DLD1 (cell line): ENCODE measurements at regions not wholly inside any gene's neighbourhood (a gene's known extent, or its start where the extent isn't known, plus 50 kb on each side); places are given as distances from the start of the nearest gene placed in this dataset.

Experiments used
- in situ Hi-C: cut with HindIII; loops from 2 replicates; pipeline ENCODE4 v1.10.0; 2017; ENCODE audit warnings: low sequenced_read_pairs

DNA sequence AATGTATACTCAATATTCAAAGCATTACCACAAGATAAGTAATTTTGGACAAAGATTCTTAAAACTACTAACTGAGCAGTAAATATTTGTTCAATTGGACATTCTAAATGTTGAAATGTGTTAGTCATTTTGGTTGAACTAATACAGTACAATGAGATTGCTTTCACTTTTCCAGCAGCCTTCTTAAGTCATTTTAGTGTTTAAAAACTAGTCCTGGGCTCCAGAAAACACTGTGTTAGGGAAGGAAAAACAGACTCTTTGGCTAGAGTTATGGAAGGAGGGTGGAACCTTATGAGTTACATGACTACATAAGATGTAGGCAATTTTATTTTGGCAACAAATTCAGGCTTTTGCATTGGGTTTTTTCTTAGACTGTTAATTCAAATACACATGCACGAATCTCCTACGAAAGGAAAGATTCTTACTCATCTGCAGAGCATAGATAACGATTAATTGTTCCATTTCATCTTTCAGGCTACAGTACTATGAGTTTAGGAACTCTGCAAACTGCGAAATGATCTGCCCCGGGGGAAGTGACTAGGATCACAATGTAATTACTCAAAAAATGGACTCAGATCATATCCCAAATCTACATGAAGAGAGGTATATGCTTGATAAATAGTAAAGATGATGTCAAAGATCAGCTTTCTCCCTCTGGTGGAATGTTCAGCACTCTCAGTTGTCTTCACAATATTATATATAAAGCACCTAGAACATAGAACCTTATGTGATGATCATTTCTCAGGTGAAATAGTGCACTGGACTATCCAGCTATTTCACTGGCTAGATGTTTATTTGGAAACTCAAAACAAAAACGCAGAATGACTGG, 492.8 kb upstream of the MDFIC2 start:
- in situ Hi-C loops = no loop called here

DNA sequence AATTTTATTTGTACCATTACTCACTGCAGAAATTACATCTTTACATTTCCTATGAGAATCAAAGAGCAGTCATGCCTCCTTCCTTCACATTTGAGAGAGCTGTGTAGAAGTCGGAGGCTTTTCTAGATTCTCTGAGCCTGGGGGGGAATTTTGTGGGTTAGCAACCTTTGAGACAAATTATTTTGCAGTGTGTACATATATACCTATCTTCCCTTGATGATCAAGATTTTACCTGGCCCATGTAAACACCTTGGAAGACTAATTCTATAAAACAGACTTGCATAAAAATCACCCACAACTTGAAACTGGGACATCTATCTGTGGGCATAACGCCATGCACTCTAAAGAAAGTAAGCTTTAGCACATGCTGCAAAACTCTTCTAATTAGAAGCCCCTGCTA, 491.5 kb upstream of the MDFIC2 start:
- in situ Hi-C loops = no loop called here

DNA sequence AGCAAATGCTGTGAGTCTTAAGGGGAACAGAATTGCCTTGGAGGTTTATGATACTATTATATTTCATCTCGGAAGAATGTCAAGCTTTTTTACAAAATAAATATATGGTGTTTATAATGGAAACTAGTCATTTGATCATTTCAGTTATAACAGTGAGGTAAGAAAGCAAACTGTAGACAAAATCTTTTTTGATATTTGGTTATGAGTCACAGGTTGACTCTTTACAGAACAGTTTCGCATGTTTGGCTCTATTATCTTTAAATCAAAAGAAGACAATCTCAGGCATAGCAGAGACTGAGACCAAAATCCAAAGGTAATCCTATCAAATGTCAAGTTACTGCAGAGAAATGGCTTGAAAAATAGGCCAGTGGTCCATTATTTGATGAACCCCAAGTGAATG, 490.9 kb upstream of the MDFIC2 start:
- in situ Hi-C loops = no loop called here

DNA sequence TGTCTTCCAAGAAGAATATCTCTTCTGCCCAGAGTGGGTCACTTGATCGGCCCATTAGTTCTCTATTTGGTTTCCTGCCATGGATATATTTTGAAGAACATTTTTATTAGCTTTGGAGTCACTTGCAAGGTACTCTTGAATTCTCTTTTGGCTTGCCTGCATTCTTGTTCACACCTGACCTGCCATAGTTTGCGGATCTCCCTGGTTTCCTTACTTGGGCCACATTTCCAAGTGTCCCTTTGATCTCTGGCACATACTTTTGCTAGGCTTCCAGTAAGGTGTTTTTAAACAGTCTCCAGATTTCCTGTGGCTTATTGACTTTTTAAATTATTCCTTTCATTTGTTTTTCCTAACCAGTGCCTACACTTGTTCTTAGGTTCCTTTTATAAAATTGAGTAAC, 488.5 kb upstream of the MDFIC2 start:
- in situ Hi-C loops = no loop called here

DNA sequence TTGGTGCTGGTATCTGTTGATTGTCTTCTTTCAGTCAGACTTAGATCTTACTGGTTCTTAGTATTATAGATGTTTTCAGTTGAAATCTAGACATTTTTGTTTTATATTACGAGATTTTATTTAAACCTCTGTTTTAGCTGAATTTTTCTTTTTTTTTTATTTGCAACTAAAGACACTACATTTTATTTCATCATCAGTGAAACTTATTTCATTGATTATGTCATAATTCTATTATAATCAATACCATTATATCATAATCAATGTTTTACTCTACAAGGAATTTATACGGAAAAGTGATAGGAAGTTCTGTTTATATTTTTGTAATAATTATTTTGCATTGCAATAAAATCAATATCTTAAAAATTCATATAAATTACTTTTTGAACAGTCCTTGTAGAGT, 477.4 kb upstream of the MDFIC2 start:
- in situ Hi-C loops = no loop called here

DNA sequence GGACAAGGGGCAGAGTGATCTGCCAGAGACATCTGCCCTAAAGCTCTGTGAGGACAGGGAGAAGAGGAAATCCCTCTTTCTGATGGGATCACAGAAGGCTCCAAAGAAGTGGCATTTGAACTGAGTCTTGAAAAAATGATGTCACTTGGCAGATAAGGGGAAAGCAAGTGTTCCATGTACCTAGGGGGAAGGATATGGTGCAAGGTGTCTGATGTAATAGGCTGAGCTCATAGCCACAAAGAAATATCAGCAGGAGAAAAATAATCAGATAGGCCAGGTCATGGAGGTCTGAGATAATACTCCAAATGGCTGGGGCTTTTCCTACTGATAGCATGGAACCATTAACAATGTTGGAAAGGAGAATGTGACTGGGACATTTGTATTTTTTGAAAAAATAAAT, 468.4 kb upstream of the MDFIC2 start:
- in situ Hi-C loops = no loop called here

DNA sequence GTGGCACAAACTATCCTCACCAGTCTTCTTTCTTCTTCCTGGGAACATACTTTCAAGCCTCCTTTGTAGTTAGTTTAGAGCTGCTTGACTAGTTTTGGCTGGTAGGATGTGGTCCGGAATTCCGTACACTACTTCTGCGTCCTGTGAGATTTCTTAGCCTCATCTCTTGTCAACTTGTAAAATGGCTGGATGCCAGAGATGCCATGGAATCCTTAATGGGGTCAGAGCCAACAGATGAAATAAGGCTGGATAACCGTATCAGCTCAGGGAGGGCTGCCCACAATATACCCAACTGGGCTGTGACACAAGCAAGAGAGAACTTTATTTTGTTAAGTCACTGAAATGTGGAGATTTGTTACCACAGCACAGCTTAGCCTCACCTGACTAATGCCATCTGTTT, 466.9 kb upstream of the MDFIC2 start:
- in situ Hi-C loops = no loop called here

DNA sequence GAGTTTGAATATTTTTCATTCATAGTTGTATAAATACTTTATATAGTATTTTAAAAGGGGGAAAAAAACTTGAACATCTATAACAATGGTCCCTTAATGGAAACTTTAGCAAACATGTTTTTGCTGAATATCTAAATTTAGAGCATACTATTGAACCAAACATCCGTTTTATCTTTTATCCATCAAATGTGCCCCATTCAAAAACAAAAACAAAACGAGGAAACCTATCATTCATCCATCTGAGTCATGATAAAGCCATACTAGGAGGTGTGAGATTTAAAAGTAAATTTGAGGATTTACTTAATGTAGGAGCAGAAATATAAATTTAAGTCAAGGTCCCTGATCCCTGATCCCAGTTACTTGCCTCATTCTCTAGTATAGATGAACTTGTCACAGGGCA, 463.6 kb upstream of the MDFIC2 start:
- in situ Hi-C loops = no loop called here

DNA sequence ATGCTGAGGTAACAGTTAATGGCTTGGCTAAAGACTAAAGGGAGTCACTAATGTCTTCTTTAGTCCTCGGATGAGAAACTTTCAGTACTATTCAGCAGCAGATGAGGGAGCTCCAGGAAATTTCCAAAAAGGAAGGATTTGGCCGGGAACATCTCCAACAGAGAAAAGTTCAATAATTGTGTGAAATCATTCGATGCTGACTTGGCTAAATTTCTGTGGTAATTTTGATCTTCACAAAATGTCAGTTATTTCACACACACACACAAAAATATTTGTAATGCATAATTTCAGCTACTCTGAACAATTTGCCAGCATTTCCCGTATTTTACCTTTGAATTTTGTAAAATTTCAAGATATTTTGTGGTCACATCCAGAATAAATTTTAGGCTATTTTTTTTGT, 462.8 kb upstream of the MDFIC2 start:
- in situ Hi-C loops = no loop called here

DNA sequence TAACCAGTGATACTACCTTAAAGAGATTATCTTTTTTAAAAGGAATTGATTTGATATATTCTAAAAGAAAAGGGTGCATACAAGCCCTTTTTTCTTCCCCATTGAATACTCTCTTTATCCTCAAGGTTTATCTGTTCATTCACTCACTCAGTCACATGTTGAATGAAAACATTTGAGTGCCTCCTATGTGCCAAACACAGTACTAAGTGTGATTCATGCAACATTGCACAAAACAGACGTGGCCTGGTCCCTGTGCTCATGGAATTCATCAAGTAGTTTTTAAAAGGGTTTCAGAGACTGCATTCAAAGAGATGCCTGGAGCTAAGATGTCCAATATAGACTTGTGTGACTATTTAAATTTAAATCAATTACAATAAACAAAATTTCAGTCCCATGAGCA, 462.2 kb upstream of the MDFIC2 start:
- in situ Hi-C loops = no loop called here

DNA sequence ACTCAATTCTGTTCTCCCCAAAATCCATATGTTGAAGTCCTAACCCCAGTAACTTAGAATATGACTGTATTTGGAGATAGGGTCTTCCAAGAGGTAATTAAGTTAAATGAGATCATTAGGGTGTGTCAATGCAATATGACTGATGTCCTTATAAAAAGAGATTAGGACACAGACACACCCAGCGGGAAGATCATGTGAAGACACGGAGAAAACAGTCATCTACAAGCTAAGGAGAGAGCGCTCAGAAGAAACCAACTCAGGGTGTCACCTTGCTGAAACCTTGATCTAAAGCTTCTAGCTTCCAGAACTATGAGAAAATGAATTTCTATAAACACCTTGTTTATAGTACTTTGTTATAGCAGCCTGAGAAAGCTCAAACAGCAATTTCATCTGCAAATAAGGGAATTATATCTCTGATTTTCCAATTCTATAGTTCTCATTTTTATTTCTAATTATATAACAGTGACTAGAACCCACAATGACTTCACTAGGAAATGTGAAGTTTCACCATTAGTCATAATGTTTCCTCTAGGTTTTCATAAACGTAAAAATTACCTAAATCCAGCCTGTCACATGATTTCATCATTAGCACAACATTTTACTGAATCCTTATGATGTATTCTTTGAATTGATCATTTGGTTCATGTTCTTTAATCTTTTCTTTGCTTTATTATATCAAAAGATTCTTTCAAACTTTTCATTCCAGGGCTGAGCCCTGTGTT, 459.1 kb upstream of the MDFIC2 start:
- in situ Hi-C loops = no loop called here

DNA sequence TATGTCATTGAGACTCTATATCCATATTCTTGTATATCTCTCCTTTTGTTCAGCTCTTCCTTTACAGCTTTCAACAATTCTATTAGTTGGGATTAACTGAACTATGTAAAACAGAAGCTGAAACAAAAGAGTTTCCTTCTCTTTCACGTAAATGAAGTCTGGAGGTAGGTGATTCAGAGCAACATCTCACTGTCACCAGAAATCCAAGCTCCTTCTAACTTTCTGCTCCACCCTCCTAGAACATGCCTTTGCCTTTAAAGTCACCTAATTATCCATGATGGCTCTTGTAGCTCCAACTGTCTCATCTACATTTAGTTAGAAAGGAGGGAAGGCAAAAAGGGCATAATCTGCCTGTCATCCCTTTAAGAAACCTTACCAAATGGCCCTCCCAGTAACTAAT, 458.2 kb upstream of the MDFIC2 start:
- in situ Hi-C loops = no loop called here

DNA sequence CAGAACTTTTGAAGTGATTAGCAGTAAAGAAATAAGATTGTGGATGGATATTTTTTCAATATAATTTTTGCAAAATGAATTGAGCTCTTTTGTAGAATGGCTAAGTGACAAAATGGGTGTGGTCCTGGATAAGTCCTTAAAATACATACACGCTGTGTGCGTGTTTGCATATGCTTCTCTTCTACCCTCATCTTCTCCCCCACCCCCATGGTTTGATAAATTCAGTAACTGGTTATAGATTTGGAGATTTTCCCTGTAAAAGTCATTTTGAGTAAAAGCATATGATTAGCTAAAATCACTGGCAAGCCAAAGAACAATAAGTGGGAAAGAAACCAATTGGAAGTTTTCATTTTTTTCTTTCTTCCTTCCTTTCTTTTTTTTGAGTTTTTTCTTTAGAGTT, 453.9 kb upstream of the MDFIC2 start:
- in situ Hi-C loops = no loop called here

DNA sequence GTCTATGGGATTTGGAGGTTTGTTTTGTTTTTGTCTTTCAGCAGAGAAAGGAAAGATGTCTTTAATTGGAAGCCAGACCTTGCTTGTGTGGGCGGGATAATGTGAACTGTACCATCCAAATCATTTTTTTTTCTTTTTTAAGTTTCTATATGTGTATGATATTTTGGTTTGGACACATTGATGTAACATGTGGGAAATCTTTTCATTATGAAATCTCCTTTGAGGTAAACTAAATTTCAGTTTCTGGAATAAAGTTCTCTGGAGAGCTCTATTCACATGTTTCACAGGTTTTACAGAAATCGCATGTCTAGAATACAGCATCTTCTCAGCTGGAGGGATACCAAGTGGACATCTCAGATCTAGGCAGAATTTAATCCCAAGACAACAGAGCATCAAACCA, 451.5 kb upstream of the MDFIC2 start:
- in situ Hi-C loops = no loop called here

DNA sequence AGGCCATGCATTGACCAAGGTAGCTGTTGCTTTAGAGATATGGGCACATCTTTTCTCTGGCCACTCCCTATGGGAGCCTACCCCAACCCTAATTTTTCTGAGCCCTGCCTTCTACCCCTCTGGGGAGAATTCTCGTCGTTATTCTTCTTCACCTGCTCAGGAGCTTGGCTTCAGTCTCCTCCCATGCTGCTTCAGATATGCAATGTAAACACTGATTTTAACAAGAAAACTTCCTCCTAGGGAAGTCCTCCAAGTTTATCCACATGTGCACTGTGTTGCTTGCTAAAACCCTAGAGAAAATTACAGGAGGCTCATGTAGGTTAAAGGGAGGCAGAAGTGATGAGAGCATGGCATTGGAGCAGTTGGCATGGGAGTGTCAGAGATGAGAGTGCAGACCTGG, 445.2 kb upstream of the MDFIC2 start:
- in situ Hi-C loops = no loop called here

DNA sequence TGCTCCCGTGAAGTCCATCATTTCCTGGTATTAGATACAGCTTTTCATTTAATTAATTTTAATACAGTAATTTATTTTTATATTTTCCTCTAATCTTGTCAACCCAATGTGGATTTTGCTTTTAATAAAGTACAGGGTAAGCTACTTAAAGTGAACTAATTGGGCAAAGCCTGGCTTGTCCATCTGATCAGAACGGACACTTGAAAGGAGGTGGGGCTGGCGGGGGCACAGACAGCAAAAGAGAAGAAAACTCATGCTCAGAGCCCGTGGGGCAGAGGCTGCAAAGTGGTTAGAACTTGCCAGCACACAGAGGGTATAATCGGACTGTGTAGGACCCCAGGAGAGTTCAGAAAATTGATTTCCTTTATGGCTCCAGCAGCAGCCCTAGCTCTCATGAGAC, 443.1 kb upstream of the MDFIC2 start:
- in situ Hi-C loops = no loop called here

DNA sequence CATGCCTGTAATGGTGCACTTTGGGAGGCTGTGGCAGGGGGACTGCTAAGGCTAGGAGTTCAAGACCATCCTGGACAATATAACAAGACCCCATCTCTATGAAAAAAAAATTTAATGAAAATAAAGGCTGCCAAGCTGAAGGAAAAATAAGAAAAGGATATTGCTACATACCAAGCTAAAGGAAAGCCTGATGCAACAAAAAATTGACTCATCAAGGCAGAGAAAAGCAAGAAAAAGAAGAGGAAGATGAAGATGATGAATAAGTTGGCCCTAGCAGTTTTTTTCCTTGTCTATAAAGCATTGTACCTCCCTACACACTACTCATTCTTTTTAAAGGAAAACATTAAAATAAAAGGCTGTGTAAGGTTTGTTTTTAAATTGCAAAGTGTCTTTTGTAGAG, 441.9 kb upstream of the MDFIC2 start:
- in situ Hi-C loops = no loop called here

DNA sequence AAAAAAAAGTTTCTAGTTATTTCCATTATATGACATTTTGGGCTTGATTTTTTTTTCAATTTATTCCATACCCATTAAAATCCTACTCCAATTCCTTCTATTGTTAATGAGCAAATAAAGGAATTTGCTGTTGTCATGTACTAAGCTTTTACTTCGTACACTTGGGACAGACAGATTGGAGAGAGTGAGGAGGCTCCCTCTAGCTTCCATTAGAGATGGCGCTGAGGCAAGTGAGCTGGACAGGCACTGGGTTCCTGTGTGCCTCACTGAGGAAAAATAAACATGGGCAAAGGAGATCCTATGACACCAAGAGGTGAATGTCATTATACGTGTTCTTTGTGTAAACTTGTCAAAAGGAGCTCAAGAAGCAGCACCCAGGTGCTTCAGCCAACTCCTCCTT, 441.1 kb upstream of the MDFIC2 start:
- in situ Hi-C loops = no loop called here

DNA sequence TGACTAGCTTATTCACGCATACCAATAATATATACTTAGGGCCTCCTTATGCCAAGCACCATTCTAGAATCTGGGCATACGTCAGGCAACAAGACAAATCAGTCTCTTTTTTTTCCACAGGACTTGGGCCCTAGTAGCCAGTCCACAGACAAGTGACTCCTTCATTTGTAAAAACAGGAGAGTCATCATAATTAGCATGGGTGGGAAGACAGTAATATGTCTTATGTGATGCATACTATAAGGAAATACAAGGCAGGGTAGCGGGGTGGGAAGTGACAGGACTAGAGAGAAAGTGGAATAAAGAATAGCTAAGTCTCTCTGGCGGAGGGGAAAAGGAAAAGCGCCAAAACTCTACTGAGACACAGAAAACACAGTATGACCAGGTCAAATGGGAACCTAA, 439.6 kb upstream of the MDFIC2 start:
- in situ Hi-C loops = no loop called here

DNA sequence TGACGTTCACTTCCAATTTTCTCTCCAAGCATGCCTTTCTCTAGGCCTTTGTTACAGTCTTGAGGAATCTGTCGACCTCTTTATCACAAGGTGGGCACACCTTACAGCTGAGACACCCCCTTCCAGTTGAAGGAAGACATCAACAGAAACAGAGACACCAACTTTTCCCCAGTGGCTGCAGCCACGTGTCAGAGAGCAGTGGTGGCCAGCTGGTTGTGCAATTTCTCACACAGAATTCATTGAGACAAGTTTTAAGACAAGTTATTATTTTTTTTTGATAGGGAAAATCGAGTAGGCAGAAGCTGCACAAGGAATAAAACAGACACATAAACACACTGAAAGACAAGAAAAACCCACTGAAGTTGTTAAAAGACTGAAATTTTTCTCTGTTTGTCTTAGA, 436.7 kb upstream of the MDFIC2 start:
- in situ Hi-C loops = no loop called here

DNA sequence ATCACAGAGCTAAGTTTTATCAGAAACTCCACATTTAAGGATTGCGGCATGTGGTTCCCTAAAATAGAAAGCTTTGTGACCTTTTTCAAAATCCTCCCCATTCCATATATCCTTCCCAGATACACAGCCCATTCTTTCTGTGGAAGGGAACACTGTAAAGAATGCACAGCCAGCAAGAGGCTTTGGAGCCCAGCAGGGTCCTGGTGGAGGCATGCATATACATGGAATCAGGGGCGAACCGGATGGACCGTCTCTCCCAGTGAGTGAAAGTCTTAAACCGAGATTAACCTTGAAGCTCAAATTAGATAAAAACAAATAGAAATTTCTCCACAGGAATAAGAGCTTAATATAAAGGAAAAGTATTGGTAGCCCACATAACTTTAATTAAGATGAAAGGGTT, 436.2 kb upstream of the MDFIC2 start:
- in situ Hi-C loops = no loop called here

DNA sequence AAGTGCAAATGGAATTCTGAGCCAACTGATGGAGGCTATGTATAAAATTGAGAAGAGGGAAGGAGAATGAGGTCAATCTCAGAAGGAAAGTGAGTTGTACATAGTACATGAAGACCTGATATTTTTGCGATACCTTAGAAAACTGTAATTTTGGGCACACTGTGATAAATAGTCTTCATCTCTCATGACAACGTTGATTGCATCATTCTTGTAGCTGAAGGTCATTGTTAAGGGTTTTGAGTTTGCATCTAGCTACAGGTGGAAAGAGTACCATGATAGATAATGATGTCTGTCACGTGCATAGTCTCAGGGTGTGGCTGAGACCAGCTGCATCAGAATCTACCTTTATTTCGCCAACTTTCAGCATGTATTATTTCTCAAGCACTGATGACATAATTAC, 435.4 kb upstream of the MDFIC2 start:
- in situ Hi-C loops = no loop called here

DNA sequence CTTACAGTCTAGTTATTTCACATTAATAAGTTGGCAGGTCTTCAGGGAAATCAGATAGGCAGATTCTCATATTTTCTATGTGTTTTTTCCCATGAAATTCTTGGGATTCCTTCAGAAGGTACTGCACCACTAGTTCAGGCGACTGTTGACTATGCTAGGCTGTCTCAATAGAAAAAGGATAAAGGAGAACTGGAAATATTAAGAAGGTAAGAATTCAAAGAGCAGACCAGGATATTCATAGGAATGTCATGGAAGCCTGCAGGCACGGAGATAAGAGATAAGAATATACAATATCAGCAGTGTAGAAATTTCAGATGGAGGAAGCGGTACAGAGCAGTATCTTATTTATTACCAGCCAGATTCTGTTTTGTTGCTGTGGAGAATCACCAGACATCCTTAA, 432.1 kb upstream of the MDFIC2 start:
- in situ Hi-C loops = no loop called here
